GM18870 (cell line): ENCODE measurements at regions not wholly inside any gene's neighbourhood (a gene's known extent, or its start where the extent isn't known, plus 50 kb on each side); places are given as distances from the start of the nearest gene placed in this dataset.
"Not testable (repeated sequence)": the region's sequence is repeated elsewhere in the genome, so short reads cannot be mapped to it uniquely, and the experiment has no call there.

ENCODE experiments used
- ATAC-seq: cut with Tn5 transposase; IDR thresholded peaks from one replicate; pipeline ENCODE4 v1.9.1; 2021; ENCODE audit warnings: moderate library complexity; ENCODE audit not compliant: unreplicated experiment

DNA sequence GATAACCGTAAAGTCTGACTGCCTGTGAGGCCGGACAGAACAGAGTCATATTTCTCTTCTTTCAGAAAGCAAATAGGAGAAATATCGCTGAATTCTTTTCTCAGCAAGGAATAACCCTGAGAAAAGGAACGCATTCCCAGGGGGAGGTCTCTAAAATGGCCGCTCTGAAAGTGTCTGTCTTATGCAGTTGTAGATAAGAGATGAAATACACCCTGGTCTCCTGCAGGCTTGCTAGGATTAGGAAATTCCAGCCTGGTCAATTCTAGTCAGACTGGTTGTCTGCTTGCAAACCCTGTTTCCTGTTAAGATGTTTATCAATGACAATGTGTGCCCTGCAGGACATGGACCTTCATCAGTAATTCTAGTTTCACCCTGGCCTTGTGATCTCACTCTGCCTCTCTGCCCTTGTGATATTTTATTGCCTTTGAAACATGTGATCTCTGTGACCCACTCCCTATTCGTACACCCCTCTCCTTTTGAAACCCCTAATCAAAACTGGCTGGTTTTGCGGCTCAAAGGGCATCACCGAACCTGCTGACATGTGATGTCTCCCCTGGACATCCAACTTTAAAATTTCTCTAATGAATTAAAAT lies 934.8 kb upstream of the SPRY2 start:
- ATAC-seq, result no peak

- no peak for ATAC-seq
These were observed 906.8 kb upstream of the SPRY2 start for GRCh38 chr13:81247711-81248110.

DNA sequence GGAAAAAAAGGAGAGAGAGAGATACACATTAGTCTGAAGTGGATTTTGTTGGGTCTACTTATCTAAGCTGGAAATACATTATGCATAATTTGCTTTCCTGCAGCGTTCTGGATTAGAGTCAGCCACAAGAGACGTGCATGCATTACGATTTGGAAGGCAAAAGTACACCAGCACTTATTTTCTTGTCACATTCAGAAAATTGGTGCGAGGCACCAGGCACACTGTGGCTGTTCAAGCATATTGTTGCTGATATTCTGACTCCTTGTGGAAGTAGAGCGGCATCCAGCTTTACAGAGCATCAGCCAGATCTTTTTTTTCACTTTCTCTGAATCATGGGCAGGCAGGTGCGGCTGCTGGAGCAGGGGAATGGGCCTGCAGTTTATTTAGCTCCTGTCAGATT lies 905.6 kb upstream of the SPRY2 start:
- no peak for ATAC-seq

DNA sequence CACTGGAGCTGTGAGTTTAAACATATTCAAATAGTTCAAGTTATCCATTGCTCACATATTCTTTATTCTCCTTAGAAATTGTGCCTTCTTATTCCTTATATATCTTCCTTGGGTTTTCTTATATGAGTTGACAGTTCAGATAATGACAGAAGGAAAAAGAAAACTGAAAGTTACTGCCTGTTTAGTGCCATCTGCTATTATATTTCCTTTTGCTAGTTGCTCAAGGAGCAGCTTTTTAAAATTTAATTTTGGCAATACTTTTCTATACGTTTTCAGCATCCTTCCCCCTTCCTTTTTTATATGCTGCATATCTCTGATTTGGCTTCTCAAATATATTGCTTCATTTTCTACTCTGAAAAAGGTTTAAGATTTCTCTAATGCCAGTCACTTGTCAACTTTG lies 903.1 kb upstream of the SPRY2 start:
- no peak for ATAC-seq

DNA sequence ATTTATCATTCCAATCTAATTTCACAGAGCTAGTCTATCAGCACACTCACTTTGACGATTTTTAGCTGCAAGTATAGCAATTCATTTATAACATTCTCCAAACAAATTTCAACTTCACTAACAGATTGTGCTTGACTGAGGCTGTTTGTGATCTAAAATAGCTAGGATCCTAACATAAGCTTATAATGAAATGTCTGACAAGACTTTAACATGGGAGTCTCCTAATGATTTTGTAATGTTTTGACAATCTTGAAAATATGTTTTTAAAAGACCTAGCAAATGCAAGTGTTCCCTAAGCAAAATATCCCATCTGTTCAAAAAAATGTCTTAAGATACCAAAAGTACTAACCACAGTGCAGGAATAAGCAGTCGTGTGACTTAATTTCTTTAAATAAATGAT lies 889.5 kb upstream of the SPRY2 start:
- ATAC-seq, result no peak

DNA sequence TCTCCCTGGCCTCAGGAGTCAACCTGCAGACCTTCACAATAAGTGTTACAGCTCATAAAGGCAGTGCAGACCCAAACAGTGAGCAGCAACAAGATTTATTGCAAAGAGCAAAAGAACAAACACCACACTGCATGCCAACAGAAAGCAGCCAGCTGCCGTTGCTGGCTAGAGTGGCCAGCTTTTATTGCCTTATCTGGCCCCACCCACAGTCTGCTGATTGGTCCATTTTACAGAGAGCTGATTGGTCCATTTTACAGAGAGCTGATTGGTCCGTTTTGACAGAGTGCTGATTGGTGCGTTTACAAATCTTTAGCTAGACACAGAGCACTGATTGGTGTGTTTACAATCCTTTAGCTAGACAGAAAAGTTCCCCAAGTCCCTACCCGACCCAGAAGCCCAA lies 885.9 kb upstream of the SPRY2 start:
- not testable (repeated sequence) for ATAC-seq

DNA sequence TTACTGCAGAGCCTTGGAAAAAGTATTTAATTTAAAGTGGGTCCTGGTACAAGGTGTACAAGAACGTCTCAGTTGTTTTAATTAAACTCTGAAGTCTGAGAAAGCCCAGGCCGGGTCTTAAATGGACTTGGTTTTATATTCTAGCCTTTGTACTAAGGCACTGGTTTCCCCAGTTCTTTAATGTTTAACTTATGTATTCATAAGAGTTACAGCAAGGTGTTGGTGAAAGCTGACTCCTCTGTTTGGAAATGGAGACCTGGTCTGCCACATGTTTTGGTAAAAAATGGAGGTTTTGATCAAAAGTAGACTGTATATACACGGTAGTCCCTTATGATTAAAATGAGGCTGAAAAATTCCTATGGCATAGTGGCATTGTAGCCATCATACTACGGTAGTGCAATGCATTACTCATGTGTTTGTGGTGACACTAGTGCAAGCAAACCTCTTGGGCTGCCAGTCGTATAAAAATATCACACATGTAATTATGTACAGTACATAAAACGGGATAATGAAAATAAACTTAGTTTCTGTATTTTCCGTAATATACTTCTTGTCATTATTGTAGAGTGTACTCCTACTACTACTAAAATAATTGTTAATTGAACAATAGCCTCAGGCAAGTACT lies 883.4 kb upstream of the SPRY2 start:
- no peak for ATAC-seq

- no peak for ATAC-seq
These were observed 882.9 kb upstream of the SPRY2 start for GRCh38 chr13:81223778-81224177.

DNA sequence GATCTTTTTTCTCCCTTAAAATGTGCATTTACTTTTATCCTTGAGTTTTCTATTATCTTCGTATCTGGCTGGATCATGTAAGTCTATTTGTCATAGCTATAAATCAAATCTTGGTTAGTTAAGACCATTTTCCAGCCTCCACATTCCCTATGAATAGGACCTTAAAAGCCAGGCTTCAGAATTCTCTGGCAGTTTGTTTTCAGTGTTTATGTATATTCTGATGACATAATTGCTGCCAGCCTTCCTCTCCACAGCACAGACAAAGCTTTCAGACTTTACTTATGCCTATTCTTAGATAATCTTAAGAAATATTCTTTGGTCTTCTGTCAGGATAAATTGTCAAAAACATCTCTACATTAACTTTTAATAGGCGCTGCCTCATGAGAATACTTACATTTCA lies 870.8 kb upstream of the SPRY2 start:
- no peak for ATAC-seq

- no peak for ATAC-seq
These were observed 866.7 kb upstream of the SPRY2 start for GRCh38 chr13:81207636-81208035.

DNA sequence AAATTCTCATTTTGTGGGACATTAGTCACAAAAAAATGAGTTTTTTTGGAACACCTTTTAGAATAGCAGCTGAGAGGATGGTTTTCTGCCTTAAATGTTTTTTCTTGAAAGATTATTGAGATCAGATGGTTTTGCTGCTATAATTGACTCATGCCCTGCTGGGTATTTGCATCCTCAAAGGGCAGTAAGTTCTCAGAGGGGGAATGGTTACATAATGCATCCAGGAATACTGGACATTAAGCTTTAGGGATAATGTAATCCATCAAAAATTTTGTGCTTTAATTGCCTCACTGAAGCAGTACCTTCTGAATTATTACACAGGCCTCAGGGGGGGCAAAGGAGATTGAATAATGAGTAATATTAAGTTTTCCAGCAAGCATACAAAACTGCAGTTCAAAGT lies 866.3 kb upstream of the SPRY2 start:
- ATAC-seq, result no peak

- no peak for ATAC-seq
These were observed 862.9 kb upstream of the SPRY2 start for GRCh38 chr13:81203783-81204182.

GRCh38 chr13:81199956-81200355 lies 859.0 kb upstream of the SPRY2 start:
- no peak for ATAC-seq

GRCh38 chr13:81197966-81198365 lies 857.0 kb upstream of the SPRY2 start:
- ATAC-seq, result no peak

DNA sequence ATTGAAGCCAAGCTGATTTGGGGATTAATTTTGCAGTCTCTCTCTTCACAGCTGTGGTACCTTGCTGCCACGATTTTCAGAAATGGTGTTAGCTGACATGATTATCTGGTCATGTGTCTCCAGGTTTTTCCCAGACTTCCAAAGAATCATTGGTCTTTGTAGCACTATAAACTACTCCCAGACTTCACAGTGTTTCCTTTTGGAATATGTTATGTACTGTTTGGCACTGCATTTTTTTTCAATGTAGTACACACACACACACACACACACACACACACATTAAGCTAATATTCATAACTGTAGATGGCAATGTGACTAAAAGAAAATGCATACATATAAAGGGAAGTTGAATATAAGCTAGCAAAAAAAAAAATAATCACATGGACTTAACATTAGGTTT lies 856.6 kb upstream of the SPRY2 start:
- no peak for ATAC-seq

DNA sequence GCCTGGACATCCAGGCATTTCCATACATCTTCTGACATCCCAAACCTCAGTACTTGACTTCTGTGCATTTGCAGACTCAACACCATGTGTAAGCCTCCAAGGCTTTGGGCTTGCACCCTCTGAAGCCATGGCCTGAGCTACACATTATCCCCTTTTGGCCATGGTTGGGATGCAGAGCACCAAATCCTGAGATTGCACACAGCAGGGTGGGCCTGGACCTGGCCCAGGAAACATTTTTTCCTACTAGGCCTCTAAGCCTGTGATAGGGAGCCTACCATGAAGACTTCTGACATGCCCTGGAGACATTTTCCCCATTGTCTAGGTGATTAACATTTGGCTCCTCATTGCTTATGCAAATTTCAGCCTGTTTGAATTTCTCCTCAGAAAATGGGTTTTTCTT lies 853.4 kb upstream of the SPRY2 start:
- ATAC-seq, result no peak

- no peak for ATAC-seq
These were observed 843.8 kb upstream of the SPRY2 start for GRCh38 chr13:81184556-81185265.

GRCh38 chr13:81172603-81173002 lies 831.7 kb upstream of the SPRY2 start:
- no peak for ATAC-seq

- peak; percentile 80 for ATAC-seq
These were observed 830.2 kb upstream of the SPRY2 start for GRCh38 chr13:81171065-81171647.

DNA sequence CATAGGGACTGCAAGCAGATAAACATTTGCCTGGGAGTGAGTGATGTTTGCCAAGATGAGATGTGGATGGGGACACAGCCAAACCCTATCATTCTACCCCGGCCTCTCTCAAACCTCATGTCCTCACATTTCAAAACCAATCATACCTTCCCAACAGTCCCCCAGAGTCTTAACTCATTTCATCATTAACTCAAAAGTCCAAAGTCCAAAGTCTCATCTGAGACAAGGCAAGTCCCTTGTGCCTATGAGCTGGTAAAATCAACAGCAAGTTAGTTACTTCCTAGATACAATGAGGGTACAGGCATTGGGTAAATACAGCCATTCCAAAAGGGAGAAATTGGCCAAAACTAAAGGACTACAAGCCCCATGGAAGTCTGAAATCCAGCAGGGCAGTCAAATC lies 822.9 kb upstream of the SPRY2 start:
- not testable (repeated sequence) for ATAC-seq

- ATAC-seq, result no peak
These were observed 812.6 kb upstream of the SPRY2 start for GRCh38 chr13:81153478-81153877.

- ATAC-seq, result no peak
These were observed 807.9 kb upstream of the SPRY2 start for GRCh38 chr13:81148822-81149221.
